Neural progenitor cell (in vitro differentiated cells): ENCODE measurements at regions not wholly inside any gene's neighbourhood (a gene's known extent, or its start where the extent isn't known, plus 50 kb on each side); places are given as distances from the start of the nearest gene placed in this dataset.

ENCODE experiments used
- DNase-seq: peaks from one replicate; pipeline ENCODE4 v3.0.0-alpha.2; 2016; ENCODE audit warnings: low spot score
- H2AFZ ChIP-seq: fragments of 200-600 bp; sonication (generic); replicated peaks from 2 replicates; pipeline ENCODE4 v1.6.1; 2016; ENCODE audit warnings: antibody characterized with exemption
- H3F3A ChIP-seq: fragments of 200-600 bp; sonication (generic); 2 replicates; pipeline ENCODE4 v1.6.1; 2016; ENCODE audit warnings: antibody characterized with exemption, low read depth
- H3K27ac ChIP-seq: fragments of 200-600 bp; sonication (generic); 2 replicates; pipeline ENCODE4 v1.5.1; 2016; ENCODE audit warnings: mild to moderate bottlenecking
- H3K27me3 ChIP-seq: fragments of 200-600 bp; sonication (generic); 2 replicates; pipeline ENCODE4 v1.6.1; 2016; ENCODE audit warnings: mild to moderate bottlenecking, moderate library complexity
- H3K36me3 ChIP-seq: fragments of 200-600 bp; sonication (generic); 2 replicates; pipeline ENCODE4 v1.5.1; 2016
- H3K4me1 ChIP-seq: fragments of 200-600 bp; sonication (generic); 2 replicates; pipeline ENCODE4 v1.6.1; 2016; ENCODE audit warnings: mixed run types
- H3K4me2 ChIP-seq: fragments of 200-600 bp; sonication (generic); 2 replicates; pipeline ENCODE4 v1.6.1; 2016
- H3K4me3 ChIP-seq: fragments of 200-600 bp; sonication (generic); 2 replicates; pipeline ENCODE4 v1.5.1; 2016
- H3K79me2 ChIP-seq: fragments of 200-600 bp; sonication (generic); 2 replicates; pipeline ENCODE4 v1.6.1; 2016; ENCODE audit warnings: low read depth
- H3K9ac ChIP-seq: fragments of 200-600 bp; sonication (generic); 2 replicates; pipeline ENCODE4 v1.6.1; 2016
- H3K9me3 ChIP-seq: fragments of 200-600 bp; sonication (generic); 2 replicates; pipeline ENCODE4 v1.5.1; 2016; ENCODE audit warnings: low read depth
- H4K20me1 ChIP-seq: fragments of 200-600 bp; sonication (generic); 2 replicates; pipeline ENCODE4 v1.6.1; 2016; ENCODE audit warnings: low read depth
- H3K27ac Mint-ChIP-seq: 3 replicates; pipeline ENCODE4 v1.8.0; 2021; ENCODE audit warnings: mixed read lengths
- H3K27me3 Mint-ChIP-seq: 2 replicates; pipeline ENCODE4 v1.8.0; 2022; ENCODE audit warnings: low read depth, mild to moderate bottlenecking, inconsistent platforms, moderate library complexity, mixed read lengths; ENCODE audit not compliant: insufficient read depth
- H3K36me3 Mint-ChIP-seq: 3 replicates; pipeline ENCODE4 v1.8.0; 2021; ENCODE audit warnings: mixed read lengths
- H3K4me1 Mint-ChIP-seq: 3 replicates; pipeline ENCODE4 v1.8.0; 2021; ENCODE audit warnings: mixed read lengths
- H3K4me3 Mint-ChIP-seq: 3 replicates; pipeline ENCODE4 v1.8.0; 2021; ENCODE audit warnings: mild to moderate bottlenecking, moderate library complexity, mixed read lengths
- H3K9me3 Mint-ChIP-seq: 3 replicates; pipeline ENCODE4 v1.8.0; 2020; ENCODE audit warnings: mixed read lengths
- CTCF ChIP-seq: fragments of 200-600 bp; sonication (generic); IDR thresholded peaks from 2 replicates; pipeline ENCODE4 v1.5.1; 2017; ENCODE audit warnings: antibody characterized with exemption, mild to moderate bottlenecking
- EZH2 ChIP-seq: fragments of 200-600 bp; sonication (generic); IDR thresholded peaks from 2 replicates; pipeline ENCODE4 v1.6.1; 2017; ENCODE audit warnings: antibody characterized with exemption, mild to moderate bottlenecking, moderate library complexity
- EZH2phosphoT487 ChIP-seq: fragments of 200-600 bp; sonication (generic); IDR thresholded peaks from 2 replicates; pipeline ENCODE4 v1.6.1; 2017; ENCODE audit warnings: antibody characterized with exemption

GRCh38 chr7:33770576-33770975, 134.8 kb upstream of the BMPER start:
- H3K27ac Mint-ChIP-seq, result no peak overlapping the region
- H3K27me3 ChIP-seq, result no peaks in the 10 kb centered on the region
- TF ChIP-seq CTCF, result no peak
- TF ChIP-seq EZH2phosphoT487, result no peak
- no peak for TF ChIP-seq EZH2
- no peak overlapping the region for H2AFZ ChIP-seq
- no peaks in the 10 kb centered on the region for H3K36me3 ChIP-seq
- H3K4me3 Mint-ChIP-seq, result no peak overlapping the region
- H3K9ac ChIP-seq, result no peak overlapping the region
- H4K20me1 ChIP-seq, result no peaks in the 10 kb centered on the region
- no peaks in the 10 kb centered on the region for H3K4me1 Mint-ChIP-seq
- H3K9me3 ChIP-seq, result no peaks in the 10 kb centered on the region
- H3K27me3 Mint-ChIP-seq, result peaks cover 2% of the 10 kb centered on the region
- H3K4me2 ChIP-seq, result no peak overlapping the region
- no peaks in the 10 kb centered on the region for H3K9me3 Mint-ChIP-seq
- no peak overlapping the region for H3K27ac ChIP-seq
- DNase-seq, result no peak
- H3F3A ChIP-seq, result no peaks in the 10 kb centered on the region
- H3K79me2 ChIP-seq, result no peaks in the 10 kb centered on the region
- H3K36me3 Mint-ChIP-seq, result no peaks in the 10 kb centered on the region
- H3K4me1 ChIP-seq, result no peaks in the 10 kb centered on the region
- no peak overlapping the region for H3K4me3 ChIP-seq

- Histone ChIP-seq H4K20me1 (no peaks in the 10 kb centered on the region), H3K9me3 (no peaks in the 10 kb centered on the region), H3K4me2 (no peak overlapping the region), H2AFZ (no peak overlapping the region), H3K79me2 (no peaks in the 10 kb centered on the region), H3K4me3 (no peak overlapping the region), H3K27ac (no peak overlapping the region), H3F3A (no peaks in the 10 kb centered on the region), H3K36me3 (no peaks in the 10 kb centered on the region), H3K27me3 (no peaks in the 10 kb centered on the region), H3K4me1 (no peaks in the 10 kb centered on the region), H3K9ac (no peak overlapping the region)
- Mint-ChIP-seq H3K4me3 (no peak overlapping the region), H3K27ac (no peak overlapping the region), H3K27me3 (peaks cover 2% of the 10 kb centered on the region), H3K4me1 (no peaks in the 10 kb centered on the region), H3K36me3 (no peaks in the 10 kb centered on the region), H3K9me3 (no peaks in the 10 kb centered on the region)
- TF ChIP-seq EZH2phosphoT487, result no peak
- no peak for DNase-seq
Measured at GRCh38 chr7:33771422-33771821, 133.9 kb upstream of the BMPER start.

DNA sequence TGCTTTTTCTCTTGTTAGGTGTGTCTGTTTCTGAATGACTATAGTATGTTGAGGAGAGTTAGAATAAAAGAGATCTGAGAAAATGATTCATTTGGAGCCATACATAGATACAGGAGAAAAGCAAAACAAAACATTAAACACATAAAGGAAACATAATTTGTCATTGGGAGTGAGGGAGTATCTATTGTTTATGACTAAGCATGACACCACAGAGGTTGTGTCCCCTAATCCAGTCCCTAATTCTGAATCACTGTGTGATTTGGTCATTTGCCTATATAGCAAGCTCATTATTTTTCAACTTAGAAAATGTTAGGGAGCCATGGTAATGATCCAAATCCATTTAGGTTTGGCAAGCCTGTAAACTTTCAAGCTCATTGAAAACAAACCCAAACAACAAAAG, 132.3 kb upstream of the BMPER start:
- Histone ChIP-seq H3K9ac (no peak overlapping the region), H3K4me3 (no peak overlapping the region), H3K27me3 (no peaks in the 10 kb centered on the region), H3K4me2 (no peak overlapping the region), H3K4me1 (no peaks in the 10 kb centered on the region), H4K20me1 (no peaks in the 10 kb centered on the region), H3F3A (no peaks in the 10 kb centered on the region), H3K79me2 (no peaks in the 10 kb centered on the region), H3K27ac (no peak overlapping the region), H3K36me3 (no peaks in the 10 kb centered on the region), H2AFZ (no peak overlapping the region), H3K9me3 (no peaks in the 10 kb centered on the region)
- Mint-ChIP-seq H3K36me3 (no peaks in the 10 kb centered on the region), H3K4me3 (no peak overlapping the region), H3K27ac (no peak overlapping the region), H3K4me1 (no peaks in the 10 kb centered on the region), H3K27me3 (peaks cover 2% of the 10 kb centered on the region), H3K9me3 (no peaks in the 10 kb centered on the region)
- no peak for DNase-seq
- TF ChIP-seq CTCF, result no peak
- no peak for TF ChIP-seq EZH2phosphoT487
- no peak for TF ChIP-seq EZH2

GRCh38 chr7:33774762-33775523, 130.4 kb upstream of the BMPER start:
- no peaks in the 10 kb centered on the region for H3F3A ChIP-seq
- no peak overlapping the region for H3K4me2 ChIP-seq
- no peak overlapping the region for H3K9ac ChIP-seq
- Mint-ChIP-seq H3K27ac (no peak overlapping the region), H3K4me1 (no peaks in the 10 kb centered on the region), H3K9me3 (no peaks in the 10 kb centered on the region), H3K27me3 (no peaks in the 10 kb centered on the region), H3K36me3 (no peaks in the 10 kb centered on the region), H3K4me3 (no peak overlapping the region)
- H4K20me1 ChIP-seq, result no peaks in the 10 kb centered on the region
- H3K4me1 ChIP-seq, result peaks cover 5% of the 10 kb centered on the region
- H2AFZ ChIP-seq, result no peak overlapping the region
- H3K36me3 ChIP-seq, result no peaks in the 10 kb centered on the region
- no peak overlapping the region for H3K4me3 ChIP-seq
- no peak for DNase-seq
- no peaks in the 10 kb centered on the region for H3K79me2 ChIP-seq
- no peaks in the 10 kb centered on the region for H3K27me3 ChIP-seq
- no peak overlapping the region for H3K27ac ChIP-seq
- H3K9me3 ChIP-seq, result no peaks in the 10 kb centered on the region
- TF ChIP-seq EZH2 (no peak), CTCF (no peak), EZH2phosphoT487 (no peak)
